ENCODE measurements at regions not wholly inside any gene's neighbourhood (a gene's known extent, or its start where the extent isn't known, plus 50 kb on each side); places are given as distances from the start of the nearest gene placed in this dataset.

DNA sequence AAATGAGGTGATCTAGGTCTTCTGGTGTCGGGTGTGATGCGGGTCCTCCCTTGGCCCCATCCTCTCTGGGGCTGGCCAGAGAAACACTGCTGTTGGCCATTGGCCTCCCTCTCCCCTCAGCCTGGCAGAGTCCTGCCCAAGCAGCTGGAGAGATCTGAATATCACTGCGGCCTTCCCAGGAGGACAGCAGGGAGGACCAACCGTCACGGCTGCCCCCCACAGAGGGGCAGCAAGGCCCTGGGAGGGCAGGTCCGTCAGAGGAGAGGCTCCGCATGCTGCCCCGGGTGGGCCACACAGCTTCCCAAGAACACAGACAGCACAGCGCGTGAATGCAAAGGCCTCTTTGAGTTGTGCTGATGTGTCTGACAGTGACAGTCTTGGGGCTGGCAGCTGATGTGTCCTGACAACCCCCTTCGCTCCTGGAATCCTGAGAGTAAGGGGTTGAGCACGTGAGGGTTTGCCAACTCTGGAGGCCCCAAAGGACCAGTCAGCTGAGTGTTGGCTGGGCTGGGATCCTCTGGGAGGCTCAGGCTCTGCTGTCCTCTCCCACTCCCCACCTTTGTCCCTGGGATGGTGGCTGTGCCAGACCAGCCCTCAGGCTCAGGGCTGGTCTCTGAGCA, 132.5 kb upstream of the UNC5B start:
- Histone ChIP-seq H3K27ac (ENCODE audit: control insufficient read depth, insufficient read depth, low read length) (no peak overlapping the region), H3K27me3 (ENCODE audit: control insufficient read depth, extremely low read depth, insufficient read depth, low read length) (no peaks in the 10 kb centered on the region), H2AFZ (ENCODE audit: control insufficient read depth, low read length) (no peak overlapping the region), H3K36me3 (ENCODE audit: control insufficient read depth in 2 of 2, extremely low read depth in 1 of 2, insufficient read depth in 2 of 2, low read length in 2 of 2) (no peaks in the 10 kb centered on the region), H3K9me1 (ENCODE audit: control insufficient read depth, extremely low read depth, insufficient read depth, low read length) (no peaks in the 10 kb centered on the region), H3K9ac (ENCODE audit: control insufficient read depth, extremely low read depth, insufficient read depth, low read length) (no peak overlapping the region), H4K20me1 (ENCODE audit: control insufficient read depth, extremely low read depth, insufficient read depth, low read length) (no peaks in the 10 kb centered on the region), H3K79me2 (ENCODE audit: control insufficient read depth, insufficient read depth, low read length) (no peaks in the 10 kb centered on the region), H3K9me3 (ENCODE audit: control insufficient read depth, low read depth, low read length) (no peaks in the 10 kb centered on the region), H3K4me3 (ENCODE audit: control insufficient read depth in 2 of 3, extremely low read depth in 1 of 3, insufficient read depth in 2 of 3, low read depth in 1 of 3, low read length in 3 of 3) (no peak overlapping the region), H3K4me2 (ENCODE audit: control insufficient read depth, extremely low read depth, insufficient read depth, low read depth, low read length) (no peak overlapping the region), H3K4me1 (ENCODE audit: control insufficient read depth, extremely low read depth, insufficient read depth, low read length) (peaks cover 22% of the 10 kb centered on the region)
- TF ChIP-seq EZH2 (IDR thresholded peaks at IDR 0.05; ENCODE audit: low read length): no peak
- TF ChIP-seq, protein P1, sequence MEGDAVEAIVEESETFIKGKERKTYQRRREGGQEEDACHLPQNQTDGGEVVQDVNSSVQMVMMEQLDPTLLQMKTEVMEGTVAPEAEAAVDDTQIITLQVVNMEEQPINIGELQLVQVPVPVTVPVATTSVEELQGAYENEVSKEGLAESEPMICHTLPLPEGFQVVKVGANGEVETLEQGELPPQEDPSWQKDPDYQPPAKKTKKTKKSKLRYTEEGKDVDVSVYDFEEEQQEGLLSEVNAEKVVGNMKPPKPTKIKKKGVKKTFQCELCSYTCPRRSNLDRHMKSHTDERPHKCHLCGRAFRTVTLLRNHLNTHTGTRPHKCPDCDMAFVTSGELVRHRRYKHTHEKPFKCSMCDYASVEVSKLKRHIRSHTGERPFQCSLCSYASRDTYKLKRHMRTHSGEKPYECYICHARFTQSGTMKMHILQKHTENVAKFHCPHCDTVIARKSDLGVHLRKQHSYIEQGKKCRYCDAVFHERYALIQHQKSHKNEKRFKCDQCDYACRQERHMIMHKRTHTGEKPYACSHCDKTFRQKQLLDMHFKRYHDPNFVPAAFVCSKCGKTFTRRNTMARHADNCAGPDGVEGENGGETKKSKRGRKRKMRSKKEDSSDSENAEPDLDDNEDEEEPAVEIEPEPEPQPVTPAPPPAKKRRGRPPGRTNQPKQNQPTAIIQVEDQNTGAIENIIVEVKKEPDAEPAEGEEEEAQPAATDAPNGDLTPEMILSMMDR (optimal IDR thresholded peaks at IDR 0.05 in 1 of 3, IDR thresholded peaks at IDR 0.05 in 1 of 3, conservative IDR thresholded peaks at IDR 0.05 in 1 of 3; ENCODE audit: extremely low read depth in 1 of 3, insufficient read depth in 2 of 3, low read length in 3 of 3): no peak
- DNase-seq (ENCODE audit: low read depth, low spot score) (no peak), FAIRE-seq (no peak)
- dilution Hi-C loops (cut with MboI; ENCODE audit: extremely low pct_ligation_motif_present, low sequenced_read_pairs): no loop called here

DNA sequence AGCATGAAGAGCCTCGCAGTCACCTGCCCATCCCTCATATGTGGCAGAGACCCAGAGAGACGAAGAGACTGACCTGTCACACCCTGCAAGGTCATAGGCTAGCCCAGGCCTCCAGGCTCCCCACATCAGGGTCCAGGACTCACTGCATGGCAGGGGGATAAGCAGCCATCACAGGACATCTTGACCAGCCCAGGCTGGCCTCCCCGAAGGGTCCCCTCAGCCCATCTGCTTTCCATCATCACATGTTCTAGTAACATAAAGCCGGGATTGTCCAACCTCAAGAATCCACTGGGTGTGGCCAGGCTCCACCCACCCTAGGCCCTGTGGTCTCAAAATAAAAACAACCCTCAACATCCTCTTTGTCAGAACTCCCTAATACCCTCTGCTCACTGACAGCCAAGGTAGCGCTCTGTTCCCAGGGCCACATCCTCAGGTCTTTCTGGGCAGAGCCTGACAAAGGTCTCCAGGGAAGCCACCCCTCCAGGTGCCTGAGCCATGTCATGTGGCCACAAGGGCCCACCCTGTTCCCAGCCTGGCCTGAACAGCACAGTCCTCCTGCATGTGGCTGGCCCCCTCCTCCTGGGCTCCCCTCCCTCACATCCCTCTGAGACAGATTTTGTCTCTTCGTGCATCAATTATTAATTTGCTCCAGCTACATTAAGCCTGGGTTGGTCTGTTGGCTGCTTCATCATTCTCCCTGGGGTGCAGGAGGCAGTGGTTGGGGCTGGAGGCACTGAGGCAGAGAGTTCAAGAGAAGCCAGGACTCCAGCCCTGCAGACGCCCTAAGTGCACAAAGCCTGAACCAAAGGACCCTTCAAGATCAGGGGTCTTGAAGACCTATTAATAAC, 131.8 kb upstream of the UNC5B start:
- dilution Hi-C loops (cut with MboI; ENCODE audit: extremely low pct_ligation_motif_present, low sequenced_read_pairs): no loop called here
- no peaks in the 10 kb centered on the region for H3K27me3 ChIP-seq (ENCODE audit: control insufficient read depth, extremely low read depth, insufficient read depth, low read length)
- no peak overlapping the region for H3K4me3 ChIP-seq (ENCODE audit: control insufficient read depth in 2 of 3, extremely low read depth in 1 of 3, insufficient read depth in 2 of 3, low read depth in 1 of 3, low read length in 3 of 3)
- H3K27ac ChIP-seq (ENCODE audit: control insufficient read depth, insufficient read depth, low read length): no peak overlapping the region
- FAIRE-seq (no peak), DNase-seq (ENCODE audit: low read depth, low spot score) (no peak)
- H3K79me2 ChIP-seq (ENCODE audit: control insufficient read depth, insufficient read depth, low read length): no peaks in the 10 kb centered on the region
- no peaks in the 10 kb centered on the region for H3K9me1 ChIP-seq (ENCODE audit: control insufficient read depth, extremely low read depth, insufficient read depth, low read length)
- no peak for TF ChIP-seq EZH2 (IDR thresholded peaks at IDR 0.05; ENCODE audit: low read length)
- TF ChIP-seq, protein P1 (optimal IDR thresholded peaks at IDR 0.05 in 1 of 3, IDR thresholded peaks at IDR 0.05 in 1 of 3, conservative IDR thresholded peaks at IDR 0.05 in 1 of 3; ENCODE audit: extremely low read depth in 1 of 3, insufficient read depth in 2 of 3, low read length in 3 of 3): no peak
- no peaks in the 10 kb centered on the region for H3K9me3 ChIP-seq (ENCODE audit: control insufficient read depth, low read depth, low read length)
- no peaks in the 10 kb centered on the region for H3K36me3 ChIP-seq (ENCODE audit: control insufficient read depth in 2 of 2, extremely low read depth in 1 of 2, insufficient read depth in 2 of 2, low read length in 2 of 2)
- no peak overlapping the region for H3K9ac ChIP-seq (ENCODE audit: control insufficient read depth, extremely low read depth, insufficient read depth, low read length)
- no peak overlapping the region for H2AFZ ChIP-seq (ENCODE audit: control insufficient read depth, low read length)
- H3K4me1 ChIP-seq (ENCODE audit: control insufficient read depth, extremely low read depth, insufficient read depth, low read length): peaks cover 15% of the 10 kb centered on the region
- H3K4me2 ChIP-seq (ENCODE audit: control insufficient read depth, extremely low read depth, insufficient read depth, low read depth, low read length): no peak overlapping the region
- no peaks in the 10 kb centered on the region for H4K20me1 ChIP-seq (ENCODE audit: control insufficient read depth, extremely low read depth, insufficient read depth, low read length)

Measured in keratinocyte (primary cell).